ENCODE measurements at regions not wholly inside any gene's neighbourhood (a gene's known extent, or its start where the extent isn't known, plus 50 kb on each side); places are given as distances from the start of the nearest gene placed in this dataset.

GRCh38 chr10:36170943-36171501 lies 528.9 kb upstream of the FZD8 start:
- TF ChIP-seq CTCF (IDR thresholded peaks at IDR 0.05) (no peak), POLR2A (IDR thresholded peaks at IDR 0.05) (no peak)
